Fibroblast of skin of back (primary cell): ENCODE measurements at regions not wholly inside any gene's neighbourhood (a gene's known extent, or its start where the extent isn't known, plus 50 kb on each side); places are given as distances from the start of the nearest gene placed in this dataset.
"Not testable (repeated sequence)": the region's sequence is repeated elsewhere in the genome, so short reads cannot be mapped to it uniquely, and the experiment has no call there.

Experiments used
- DNase-seq: peaks from one replicate; pipeline ENCODE4 v3.0.0-alpha.2; 2013

- not testable (repeated sequence) for DNase-seq
These were observed 101.3 kb upstream of the SEC22B start for GRCh38 chr1:120277428-120278258.

GRCh38 chr1:120276710-120277109, 100.4 kb upstream of the SEC22B start:
- DNase-seq: not testable (repeated sequence)

DNA sequence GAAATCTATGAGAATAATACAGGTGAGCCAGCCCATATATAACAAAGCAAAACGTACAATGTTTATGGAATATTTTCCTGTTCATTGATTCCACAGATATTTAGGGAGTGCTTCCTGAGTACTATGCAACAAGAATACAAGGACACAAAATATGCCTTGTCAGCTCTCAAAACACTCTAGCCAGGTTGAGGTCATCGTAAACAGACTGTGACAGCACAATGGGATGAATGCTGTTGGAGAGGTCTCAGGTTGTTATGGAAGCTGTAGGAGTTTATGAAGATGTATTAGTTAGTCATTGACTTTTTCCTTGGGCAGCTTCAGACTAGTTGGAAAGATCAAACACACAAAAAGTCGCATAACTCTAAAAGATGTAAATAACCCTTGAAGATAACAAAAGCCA, 98.1 kb upstream of the SEC22B start:
- DNase-seq: not testable (repeated sequence)

GRCh38 chr1:120273363-120273762, 97.0 kb upstream of the SEC22B start:
- not testable (repeated sequence) for DNase-seq

GRCh38 chr1:120272242-120272641, 95.9 kb upstream of the SEC22B start:
- not testable (repeated sequence) for DNase-seq

DNA sequence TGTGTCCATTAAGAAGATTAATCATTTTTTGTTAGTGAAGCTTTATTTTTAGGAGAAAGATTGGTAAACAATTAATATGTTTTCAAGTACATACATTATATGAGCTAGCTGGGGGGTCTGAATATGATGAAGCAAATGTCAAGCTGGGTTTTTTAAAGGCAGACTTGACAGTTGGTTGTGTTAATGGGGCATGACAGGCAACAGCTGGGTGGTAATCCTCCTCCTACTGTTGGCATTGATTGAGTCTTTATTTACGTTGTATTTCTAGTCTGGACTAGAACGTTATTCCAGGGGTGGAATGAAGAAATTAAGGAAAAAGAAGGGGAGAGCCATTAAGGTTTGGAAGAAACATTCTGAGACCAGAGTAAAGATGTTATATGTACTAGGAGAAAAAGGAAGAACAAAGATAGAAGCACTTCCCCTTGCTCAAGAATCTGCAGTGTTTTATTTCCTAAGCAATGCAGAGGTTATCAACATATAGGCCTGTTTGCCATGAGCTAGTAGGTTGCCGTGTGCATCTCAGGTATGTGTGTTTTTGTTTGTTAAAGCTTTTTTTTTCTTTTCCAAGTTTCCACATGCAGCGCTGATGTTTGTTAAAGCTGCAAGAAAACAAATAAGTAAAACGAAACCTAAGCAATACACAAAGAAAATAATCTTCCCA, 95.4 kb upstream of the SEC22B start:
- not testable (repeated sequence) for DNase-seq

DNA sequence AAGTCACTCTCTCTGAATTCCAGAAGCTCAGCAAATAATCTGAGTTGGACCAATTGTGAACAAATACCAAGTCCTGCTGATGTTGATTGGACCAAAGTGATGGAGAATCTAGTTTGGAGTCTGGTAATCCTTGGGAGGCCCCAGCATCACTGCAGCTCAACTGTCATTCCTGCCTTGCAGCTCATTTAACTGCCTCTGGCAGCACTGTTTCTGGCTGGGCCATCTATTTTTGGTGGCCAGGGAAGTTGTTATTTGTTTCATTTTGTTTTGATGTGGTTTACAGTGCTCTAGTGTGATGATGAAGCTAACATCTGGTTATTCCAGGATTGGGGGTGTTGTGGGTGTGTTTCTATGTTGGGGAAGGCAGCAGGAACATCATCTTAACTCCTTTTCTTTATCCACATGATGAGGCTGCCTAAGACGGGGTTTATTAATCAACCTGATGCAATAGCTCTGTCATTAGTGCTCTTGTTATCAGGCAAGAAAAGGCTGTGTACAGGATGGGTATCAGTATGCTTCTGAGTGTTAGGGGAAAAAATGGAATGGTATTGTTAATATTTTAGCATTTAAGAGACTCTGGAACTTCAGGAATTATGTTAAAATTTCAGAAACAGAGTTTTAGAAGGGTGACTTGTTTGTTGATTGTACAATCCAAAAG, 91.7 kb upstream of the SEC22B start:
- DNase-seq: not testable (repeated sequence)

GRCh38 chr1:120264564-120264963, 88.2 kb upstream of the SEC22B start:
- DNase-seq: not testable (repeated sequence)

DNA sequence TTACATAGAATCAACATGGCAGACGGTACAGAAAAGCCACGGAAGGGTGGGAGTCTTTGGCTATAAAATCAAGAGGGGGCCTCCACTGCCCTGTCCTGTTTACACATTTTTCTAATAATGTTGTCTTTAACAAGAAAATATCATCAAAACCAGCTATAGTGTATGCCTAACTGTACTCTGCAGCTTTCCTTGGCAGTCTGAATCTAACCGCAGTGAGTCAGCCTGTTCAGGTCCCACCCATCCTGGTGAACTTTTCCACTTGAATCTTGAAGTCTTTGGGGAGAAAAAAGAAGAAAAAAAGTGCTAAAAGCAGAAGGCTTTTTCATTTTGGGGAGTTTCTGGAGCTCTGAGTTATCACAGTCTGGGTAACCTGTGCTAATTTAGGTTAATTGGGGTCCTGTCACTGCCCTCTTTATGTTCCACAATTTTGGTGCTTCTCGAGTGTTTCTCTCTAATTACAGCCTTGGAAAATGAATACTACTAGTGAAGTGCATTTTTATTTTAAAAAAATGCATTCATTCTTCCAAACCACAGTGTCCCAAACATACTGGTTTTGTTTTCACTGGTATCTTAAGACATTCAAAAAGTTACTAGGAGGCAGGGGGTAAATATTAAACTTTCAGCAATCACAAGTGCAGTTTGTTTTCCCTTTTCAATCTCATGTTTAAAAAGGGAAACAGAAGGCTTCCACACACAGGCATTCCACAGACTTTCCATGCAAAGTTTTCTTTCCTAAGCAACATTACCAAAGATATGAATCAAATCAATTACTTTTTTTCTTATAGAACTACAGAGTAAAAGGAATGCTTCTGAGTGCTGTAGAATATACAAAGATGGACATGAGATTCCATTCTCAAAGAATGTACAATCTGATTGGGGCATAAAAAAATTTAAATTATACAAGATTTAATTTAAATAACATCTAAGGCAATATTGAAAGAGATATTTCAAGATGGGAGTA, 86.8 kb upstream of the SEC22B start:
- DNase-seq: not testable (repeated sequence)

GRCh38 chr1:120257778-120258105, 81.4 kb upstream of the SEC22B start:
- not testable (repeated sequence) for DNase-seq

GRCh38 chr1:120257064-120257777, 80.9 kb upstream of the SEC22B start:
- not testable (repeated sequence) for DNase-seq

DNA sequence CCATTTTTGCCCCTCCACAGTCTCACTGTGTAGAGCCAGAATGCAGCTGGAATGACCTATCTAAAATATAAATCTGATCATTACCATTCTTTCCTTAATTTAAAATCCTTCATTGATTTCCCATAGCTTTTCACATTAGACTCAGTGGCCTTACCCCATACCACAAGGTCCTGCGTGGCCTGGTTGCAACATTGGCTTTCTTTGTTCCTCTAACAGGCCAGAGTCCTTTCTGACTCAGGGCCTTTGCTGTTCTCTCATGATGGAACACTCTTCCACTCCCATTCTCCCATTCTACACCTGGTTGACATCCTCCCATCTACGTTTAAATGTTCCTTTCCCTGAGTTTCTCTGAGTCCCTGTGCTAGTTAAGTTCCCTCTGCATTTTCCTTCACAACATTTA, 74.4 kb upstream of the SEC22B start:
- DNase-seq: not testable (repeated sequence)

GRCh38 chr1:120248726-120249427, 72.6 kb upstream of the SEC22B start:
- DNase-seq: not testable (repeated sequence)

GRCh38 chr1:120248203-120248602, 71.9 kb upstream of the SEC22B start:
- DNase-seq: not testable (repeated sequence)

DNA sequence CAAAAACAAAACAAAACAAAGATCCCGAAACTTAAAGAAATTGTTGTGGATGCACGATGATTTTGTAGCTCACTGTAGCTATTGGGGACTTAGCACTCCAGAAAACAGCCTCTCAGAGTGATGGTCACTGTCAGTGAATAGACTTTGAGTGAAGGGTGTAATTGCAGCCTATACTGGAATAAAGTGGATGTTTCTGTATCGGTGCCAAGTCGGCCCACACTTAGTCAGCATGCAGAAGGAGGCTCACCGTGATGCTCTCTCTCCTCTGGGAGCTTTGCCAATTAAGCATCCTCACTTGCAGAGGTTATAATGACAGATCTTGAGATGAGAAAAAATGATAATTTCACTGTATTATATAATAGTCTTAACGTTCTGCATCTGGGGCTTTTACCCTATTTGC, 67.5 kb upstream of the SEC22B start:
- not testable (repeated sequence) for DNase-seq

GRCh38 chr1:120242582-120242981, 66.3 kb upstream of the SEC22B start:
- DNase-seq: not testable (repeated sequence)

GRCh38 chr1:120241868-120242267, 65.5 kb upstream of the SEC22B start:
- DNase-seq: not testable (repeated sequence)

DNA sequence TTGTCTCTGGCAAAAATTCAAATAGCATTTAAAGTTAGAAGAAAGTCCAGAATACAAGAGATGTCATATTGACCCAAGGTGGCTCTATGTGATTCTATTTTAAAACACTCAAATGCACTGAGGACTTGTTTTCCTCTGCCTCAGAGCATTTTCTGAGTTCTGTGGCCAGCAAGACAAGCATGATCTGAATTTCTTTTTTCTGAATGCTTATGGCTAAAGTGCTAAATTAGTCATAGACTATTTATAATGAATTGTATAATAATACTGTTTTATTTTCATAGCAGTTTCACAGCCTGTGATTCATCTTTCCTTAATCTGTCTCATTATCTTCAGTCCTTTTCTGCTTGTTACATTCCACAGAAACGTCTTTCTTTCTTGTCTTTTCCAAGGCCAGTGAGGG, 63.9 kb upstream of the SEC22B start:
- DNase-seq: not testable (repeated sequence)

DNA sequence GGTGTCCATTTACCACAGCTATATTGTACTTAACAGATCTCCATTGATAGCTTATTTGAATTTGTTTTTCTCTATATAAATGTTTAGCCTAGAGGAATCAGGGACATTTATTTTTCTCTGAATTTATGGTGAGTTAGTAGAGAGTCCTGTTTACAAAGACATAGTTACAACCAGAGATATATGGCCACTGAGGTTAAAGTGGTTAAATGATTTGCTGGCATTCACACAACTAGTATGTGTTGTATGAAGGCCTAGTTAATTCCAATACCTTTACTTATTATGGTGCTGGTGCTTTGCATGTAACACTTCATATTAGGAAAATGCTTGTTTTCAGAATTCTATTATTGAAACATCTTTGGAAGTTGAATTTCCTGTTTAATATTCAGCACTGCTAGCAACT, 63.0 kb upstream of the SEC22B start:
- DNase-seq: not testable (repeated sequence)

GRCh38 chr1:120238867-120239266, 62.5 kb upstream of the SEC22B start:
- not testable (repeated sequence) for DNase-seq

DNA sequence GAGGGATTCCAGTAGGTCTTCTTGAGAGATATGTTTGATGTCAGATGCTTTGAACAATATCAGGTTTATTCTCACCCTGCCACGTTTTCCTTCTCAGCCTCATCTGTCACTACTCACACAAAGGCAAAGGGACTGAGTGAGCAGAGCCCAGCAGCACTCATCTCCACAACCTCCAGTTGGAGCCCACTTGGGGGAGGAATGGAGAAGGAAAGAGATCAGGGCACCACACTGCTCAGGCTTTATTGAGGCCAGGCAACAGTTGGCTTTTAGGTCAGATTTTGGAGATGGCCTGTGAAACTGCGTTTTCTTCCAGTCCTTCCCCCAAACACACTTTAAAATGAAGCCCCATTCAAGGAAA, 57.3 kb upstream of the SEC22B start:
- DNase-seq: not testable (repeated sequence)
